ENCODE measurements at regions not wholly inside any gene's neighbourhood (a gene's known extent, or its start where the extent isn't known, plus 50 kb on each side); places are given as distances from the start of the nearest gene placed in this dataset.

DNA sequence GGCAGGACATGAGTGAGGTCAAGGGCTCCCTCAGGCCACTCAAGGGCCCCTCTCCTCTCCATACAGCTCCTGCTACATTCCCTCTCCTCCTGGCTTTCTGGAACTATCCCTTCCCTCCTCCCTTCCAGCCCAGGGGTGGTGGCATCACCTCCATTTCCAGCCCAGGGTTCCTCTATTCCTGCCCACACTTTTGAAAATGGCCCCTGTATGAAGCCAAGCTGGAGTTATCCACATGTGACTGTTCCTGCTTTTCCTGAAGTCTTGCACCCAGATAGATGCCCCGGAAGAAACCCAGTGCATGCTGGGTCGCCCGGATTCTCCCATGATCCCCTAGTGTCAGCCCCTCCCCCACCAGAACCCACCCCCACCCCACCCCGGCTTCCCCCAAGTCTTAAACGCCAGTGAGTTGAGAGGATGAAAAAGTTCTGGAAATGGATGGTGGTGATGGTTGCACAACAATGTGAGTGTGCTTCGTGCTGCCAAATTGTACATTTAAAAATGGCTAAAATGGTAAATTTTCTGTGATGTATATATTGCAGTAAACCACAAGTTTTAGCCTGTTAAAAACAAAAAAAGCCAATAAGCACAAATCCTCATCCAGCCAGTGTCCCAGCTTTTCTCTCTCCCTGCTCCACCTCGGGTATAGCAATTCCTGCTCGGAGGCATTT is 136.9 kb downstream of the SCARB1 start:
- peak overlapping the region in 1 of 2 donors; percentile 36 for H3K9ac ChIP-seq (ENCODE audit: low read depth in 1 of 2, low read length in 2 of 2)
- H3K27ac ChIP-seq (ENCODE audit: low read depth in 1 of 2, low read length in 2 of 2) = peak overlapping the region; percentile 67 to 75
- H3K27me3 ChIP-seq (ENCODE audit: control insufficient read depth in 4 of 4, insufficient read depth in 4 of 4, low read length in 3 of 4) = no peaks in the 10 kb centered on the region
- H3K9me3 ChIP-seq (ENCODE audit: control insufficient read depth in 4 of 4, low read length in 3 of 4) = no peaks in the 10 kb centered on the region
- TF ChIP-seq SP1 (IDR thresholded peaks at IDR 0.05) (no peak), FOXA2 (IDR thresholded peaks at IDR 0.05) (no peak), TAF1 (conservative IDR thresholded peaks at IDR 0.05) (no peak), CTCF (IDR thresholded peaks at IDR 0.05; ENCODE audit: low read depth, low read length, missing input control) (no peak), ATF3 (IDR thresholded peaks at IDR 0.05) (no peak), RXRA (IDR thresholded peaks at IDR 0.05) (no peak), RAD21 (IDR thresholded peaks at IDR 0.05) (no peak), HNF4A (conservative IDR thresholded peaks at IDR 0.05) (no peak), YY1 (IDR thresholded peaks at IDR 0.05) (no peak), GABPA (IDR thresholded peaks at IDR 0.05 in 1 of 2, conservative IDR thresholded peaks at IDR 0.05 in 1 of 2) (no peak), JUND (IDR thresholded peaks at IDR 0.05) (no peak), FOXA1 (IDR thresholded peaks at IDR 0.05) (no peak), EGR1 (IDR thresholded peaks at IDR 0.05; ENCODE audit: low read depth in 2 of 2) (no peak), NR2F2 (IDR thresholded peaks at IDR 0.05) (no peak), HNF4G (IDR thresholded peaks at IDR 0.05) (no peak)
- TF ChIP-seq, protein P1, sequence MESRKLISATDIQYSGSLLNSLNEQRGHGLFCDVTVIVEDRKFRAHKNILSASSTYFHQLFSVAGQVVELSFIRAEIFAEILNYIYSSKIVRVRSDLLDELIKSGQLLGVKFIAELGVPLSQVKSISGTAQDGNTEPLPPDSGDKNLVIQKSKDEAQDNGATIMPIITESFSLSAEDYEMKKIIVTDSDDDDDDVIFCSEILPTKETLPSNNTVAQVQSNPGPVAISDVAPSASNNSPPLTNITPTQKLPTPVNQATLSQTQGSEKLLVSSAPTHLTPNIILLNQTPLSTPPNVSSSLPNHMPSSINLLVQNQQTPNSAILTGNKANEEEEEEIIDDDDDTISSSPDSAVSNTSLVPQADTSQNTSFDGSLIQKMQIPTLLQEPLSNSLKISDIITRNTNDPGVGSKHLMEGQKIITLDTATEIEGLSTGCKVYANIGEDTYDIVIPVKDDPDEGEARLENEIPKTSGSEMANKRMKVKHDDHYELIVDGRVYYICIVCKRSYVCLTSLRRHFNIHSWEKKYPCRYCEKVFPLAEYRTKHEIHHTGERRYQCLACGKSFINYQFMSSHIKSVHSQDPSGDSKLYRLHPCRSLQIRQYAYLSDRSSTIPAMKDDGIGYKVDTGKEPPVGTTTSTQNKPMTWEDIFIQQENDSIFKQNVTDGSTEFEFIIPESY (IDR thresholded peaks at IDR 0.05) = no peak
- TF ChIP-seq, protein P2, sequence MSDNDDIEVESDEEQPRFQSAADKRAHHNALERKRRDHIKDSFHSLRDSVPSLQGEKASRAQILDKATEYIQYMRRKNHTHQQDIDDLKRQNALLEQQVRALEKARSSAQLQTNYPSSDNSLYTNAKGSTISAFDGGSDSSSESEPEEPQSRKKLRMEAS (IDR thresholded peaks at IDR 0.05) = no peak
- TF ChIP-seq, protein P3, sequence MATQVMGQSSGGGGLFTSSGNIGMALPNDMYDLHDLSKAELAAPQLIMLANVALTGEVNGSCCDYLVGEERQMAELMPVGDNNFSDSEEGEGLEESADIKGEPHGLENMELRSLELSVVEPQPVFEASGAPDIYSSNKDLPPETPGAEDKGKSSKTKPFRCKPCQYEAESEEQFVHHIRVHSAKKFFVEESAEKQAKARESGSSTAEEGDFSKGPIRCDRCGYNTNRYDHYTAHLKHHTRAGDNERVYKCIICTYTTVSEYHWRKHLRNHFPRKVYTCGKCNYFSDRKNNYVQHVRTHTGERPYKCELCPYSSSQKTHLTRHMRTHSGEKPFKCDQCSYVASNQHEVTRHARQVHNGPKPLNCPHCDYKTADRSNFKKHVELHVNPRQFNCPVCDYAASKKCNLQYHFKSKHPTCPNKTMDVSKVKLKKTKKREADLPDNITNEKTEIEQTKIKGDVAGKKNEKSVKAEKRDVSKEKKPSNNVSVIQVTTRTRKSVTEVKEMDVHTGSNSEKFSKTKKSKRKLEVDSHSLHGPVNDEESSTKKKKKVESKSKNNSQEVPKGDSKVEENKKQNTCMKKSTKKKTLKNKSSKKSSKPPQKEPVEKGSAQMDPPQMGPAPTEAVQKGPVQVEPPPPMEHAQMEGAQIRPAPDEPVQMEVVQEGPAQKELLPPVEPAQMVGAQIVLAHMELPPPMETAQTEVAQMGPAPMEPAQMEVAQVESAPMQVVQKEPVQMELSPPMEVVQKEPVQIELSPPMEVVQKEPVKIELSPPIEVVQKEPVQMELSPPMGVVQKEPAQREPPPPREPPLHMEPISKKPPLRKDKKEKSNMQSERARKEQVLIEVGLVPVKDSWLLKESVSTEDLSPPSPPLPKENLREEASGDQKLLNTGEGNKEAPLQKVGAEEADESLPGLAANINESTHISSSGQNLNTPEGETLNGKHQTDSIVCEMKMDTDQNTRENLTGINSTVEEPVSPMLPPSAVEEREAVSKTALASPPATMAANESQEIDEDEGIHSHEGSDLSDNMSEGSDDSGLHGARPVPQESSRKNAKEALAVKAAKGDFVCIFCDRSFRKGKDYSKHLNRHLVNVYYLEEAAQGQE (IDR thresholded peaks at IDR 0.05) = no peak
- 49% methylated on average over 8 of the region's 8 CpGs for WGBS
- H3K4me3 ChIP-seq (ENCODE audit: low read depth in 1 of 3, low read length in 3 of 3) = no peak overlapping the region
- no peaks in the 10 kb centered on the region for H3K36me3 ChIP-seq (ENCODE audit: control insufficient read depth in 4 of 4, insufficient read depth in 3 of 4, low read depth in 1 of 4, low read length in 3 of 4)
- peaks cover 7 to 30% (median 18%) of the 10 kb centered on the region in 4 donors for H3K4me1 ChIP-seq (ENCODE audit: control insufficient read depth in 4 of 4, insufficient read depth in 4 of 4, low read length in 3 of 4)
- DNase-seq (ENCODE audit: low spot score) = no peak

Data from liver (tissue), 8 donors.